ENCODE measurements at regions not wholly inside any gene's neighbourhood (a gene's known extent, or its start where the extent isn't known, plus 50 kb on each side); places are given as distances from the start of the nearest gene placed in this dataset.

DNA sequence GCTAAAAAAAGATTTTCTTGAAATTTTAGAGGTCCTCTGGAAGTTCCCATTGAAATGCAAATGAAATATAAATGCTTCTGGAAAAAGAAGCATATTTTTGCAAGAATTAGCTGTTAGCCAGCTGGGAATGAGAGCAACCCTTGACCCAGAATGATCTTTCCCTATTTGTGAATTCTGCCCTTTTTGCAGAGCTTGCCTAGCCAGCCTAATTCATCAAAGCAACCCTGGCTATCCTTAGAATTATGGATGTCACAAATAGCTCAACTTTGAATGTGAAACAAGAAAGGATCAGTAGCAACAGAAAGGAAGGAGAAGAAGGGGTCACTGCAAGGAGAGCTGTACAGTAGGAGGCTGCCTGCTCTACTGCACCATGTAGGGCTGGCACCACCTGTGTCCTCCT is 345.9 kb downstream of the EFNA5 start:
- no peak overlapping the region for H3K4me2 ChIP-seq (ENCODE audit: insufficient read depth, insufficient read length, low read length)
- H3K9ac ChIP-seq (ENCODE audit: extremely low read depth, insufficient read length, low read length) = no peak overlapping the region
- no peak overlapping the region for H3K27ac Mint-ChIP-seq
- no peak overlapping the region for H3K18ac ChIP-seq (ENCODE audit: insufficient read length, low read depth, low read length)
- H4K5ac ChIP-seq (ENCODE audit: insufficient read length, low read depth, low read length) = no peak overlapping the region
- H3K4ac ChIP-seq (ENCODE audit: low read depth, low read length) = no peak overlapping the region
- H2BK120ac ChIP-seq (ENCODE audit: low read depth, low read length, poor library complexity, severe bottlenecking) = no peak overlapping the region
- H2BK5ac ChIP-seq (ENCODE audit: insufficient read length, low read length) = no peak overlapping the region
- H3T11ph ChIP-seq (ENCODE audit: low read length) = no peak overlapping the region
- no peaks in the 10 kb centered on the region; the same call in 1 of the 2 replicates for H3K4me1 ChIP-seq (ENCODE audit: insufficient read depth, low read length)
- no peak overlapping the region for H4K91ac ChIP-seq (ENCODE audit: insufficient read length, low read depth, low read length)
- no peaks in the 10 kb centered on the region for H3K27me3 ChIP-seq (ENCODE audit: insufficient read depth, low read length)
- no peaks in the 10 kb centered on the region for H3K9me3 ChIP-seq (ENCODE audit: control insufficient read depth, low read depth, low read length)
- H3K36me3 Mint-ChIP-seq (ENCODE audit: insufficient read depth in 1 of 3, low read depth in 3 of 3) = no peaks in the 10 kb centered on the region
- H3K9me3 Mint-ChIP-seq = no peaks in the 10 kb centered on the region
- H3K4me3 Mint-ChIP-seq = no peak overlapping the region
- H4K8ac ChIP-seq (replicated peaks; ENCODE audit: insufficient read length, low read depth, low read length) = no peak overlapping the region
- no peaks in the 10 kb centered on the region for H3K27me3 Mint-ChIP-seq (ENCODE audit: low read depth)
- H3K27ac ChIP-seq (ENCODE audit: insufficient read length, low read depth, low read length) = no peak overlapping the region
- H2AK5ac ChIP-seq (ENCODE audit: insufficient read length, low read length) = no peak overlapping the region
- no peak overlapping the region for H2BK20ac ChIP-seq (ENCODE audit: low read depth, low read length, poor library complexity, severe bottlenecking)
- H2BK12ac ChIP-seq (ENCODE audit: insufficient read length, low read depth, low read length) = no peak overlapping the region
- H2AFZ ChIP-seq (ENCODE audit: low read length) = no peak overlapping the region
- H3K79me2 ChIP-seq (ENCODE audit: insufficient read depth, low read length) = no peaks in the 10 kb centered on the region
- H3K4me1 Mint-ChIP-seq = peaks cover 0 to 10% of the 10 kb centered on the region in 2 experiments; a peak in 2 of 4 replicates
- no peak overlapping the region for H3K23ac ChIP-seq (ENCODE audit: insufficient read length, low read depth, low read length)
- DNase-seq = no peak
- no peaks in the 10 kb centered on the region for H3K23me2 ChIP-seq (ENCODE audit: insufficient read length, low read depth, low read length, poor library complexity, severe bottlenecking)
- no peaks in the 10 kb centered on the region for H3K79me1 ChIP-seq (ENCODE audit: insufficient read depth, low read depth, low read length, poor library complexity, severe bottlenecking)
- no peak overlapping the region for H2BK15ac ChIP-seq (ENCODE audit: low read depth, low read length)
- TF ChIP-seq, protein P1, sequence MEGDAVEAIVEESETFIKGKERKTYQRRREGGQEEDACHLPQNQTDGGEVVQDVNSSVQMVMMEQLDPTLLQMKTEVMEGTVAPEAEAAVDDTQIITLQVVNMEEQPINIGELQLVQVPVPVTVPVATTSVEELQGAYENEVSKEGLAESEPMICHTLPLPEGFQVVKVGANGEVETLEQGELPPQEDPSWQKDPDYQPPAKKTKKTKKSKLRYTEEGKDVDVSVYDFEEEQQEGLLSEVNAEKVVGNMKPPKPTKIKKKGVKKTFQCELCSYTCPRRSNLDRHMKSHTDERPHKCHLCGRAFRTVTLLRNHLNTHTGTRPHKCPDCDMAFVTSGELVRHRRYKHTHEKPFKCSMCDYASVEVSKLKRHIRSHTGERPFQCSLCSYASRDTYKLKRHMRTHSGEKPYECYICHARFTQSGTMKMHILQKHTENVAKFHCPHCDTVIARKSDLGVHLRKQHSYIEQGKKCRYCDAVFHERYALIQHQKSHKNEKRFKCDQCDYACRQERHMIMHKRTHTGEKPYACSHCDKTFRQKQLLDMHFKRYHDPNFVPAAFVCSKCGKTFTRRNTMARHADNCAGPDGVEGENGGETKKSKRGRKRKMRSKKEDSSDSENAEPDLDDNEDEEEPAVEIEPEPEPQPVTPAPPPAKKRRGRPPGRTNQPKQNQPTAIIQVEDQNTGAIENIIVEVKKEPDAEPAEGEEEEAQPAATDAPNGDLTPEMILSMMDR (conservative IDR thresholded peaks at IDR 0.05) = no peak
- H4K20me1 ChIP-seq (ENCODE audit: control insufficient read depth, insufficient read depth, insufficient read length) = no peaks in the 10 kb centered on the region
- no peak overlapping the region for H3K56ac ChIP-seq (ENCODE audit: insufficient read length, low read depth, low read length)
- no peak overlapping the region for H3K14ac ChIP-seq (ENCODE audit: insufficient read depth, low read length)
